H1 (cell line): ENCODE measurements at regions not wholly inside any gene's neighbourhood (a gene's known extent, or its start where the extent isn't known, plus 50 kb on each side); places are given as distances from the start of the nearest gene placed in this dataset.

Source experiments
- CTCF ChIA-PET: fragments of 300-600 bp; sonication (Branson Sonifier 250); formaldehyde crosslinking; loops from one replicate; lab custom pipeline; 2021; ENCODE audit not compliant: partially characterized antibody; lab: Charles Lee
- POLR2A ChIA-PET: fragments of 300-600 bp; sonication (Branson Sonifier 250); formaldehyde crosslinking; loops from one replicate; lab custom pipeline; 2021; ENCODE audit warnings: inconsistent platforms; ENCODE audit not compliant: partially characterized antibody; lab: Charles Lee
- DNase-seq, 2 experiments: peaks; one replicate each; pipeline versions ENCODE4 v3.0.0 to v3.0.0-alpha.2; 2010 to 2022; ENCODE audit warnings: low spot score in 2 of 2, low read depth in 1 of 2, mixed read lengths in 1 of 2
- FAIRE-seq: peaks from 2 replicates; lab custom pipeline; 2011; peaks lifted over from hg19 to GRCh38; lab: Jason Lieb, UNC
- H2AFZ ChIP-seq: 2 replicates; pipeline ENCODE4 v1.8.1; 2012; ENCODE audit warnings: low read length, inconsistent platforms
- H2AK5ac ChIP-seq: 2 replicates; pipeline ENCODE4 v1.6.1; 2013; ENCODE audit warnings: low read depth, low read length
- H2BK120ac ChIP-seq: replicated peaks from 2 replicates; pipeline ENCODE3; 2013; ENCODE audit warnings: low read depth, low read length, inconsistent platforms
- H2BK12ac ChIP-seq: 2 replicates; pipeline ENCODE4 v1.6.1; 2013; ENCODE audit warnings: low read depth, low read length
- H2BK15ac ChIP-seq: 2 replicates; pipeline ENCODE4 v1.6.1; 2013; ENCODE audit warnings: low read length
- H2BK20ac ChIP-seq: 2 replicates; pipeline ENCODE4 v1.6.1; 2013; ENCODE audit warnings: low read length
- H2BK5ac ChIP-seq: 2 replicates; pipeline ENCODE4 v1.6.1; 2013; ENCODE audit warnings: low read depth, low read length
- H3K14ac ChIP-seq: 2 replicates; pipeline ENCODE4 v1.6.1; 2013; ENCODE audit warnings: inconsistent platforms; ENCODE audit not compliant: insufficient read length
- H3K18ac ChIP-seq: 2 replicates; pipeline ENCODE4 v1.6.1; 2013; ENCODE audit warnings: low read length; ENCODE audit errors: extremely low read depth
- H3K23ac ChIP-seq: 2 replicates; pipeline ENCODE4 v1.6.1; 2013; ENCODE audit warnings: inconsistent platforms; ENCODE audit not compliant: insufficient read length
- H3K23me2 ChIP-seq: 2 replicates; pipeline ENCODE4 v1.6.1; 2013; ENCODE audit warnings: low read depth, low read length
- H3K27ac ChIP-seq: 2 replicates; pipeline ENCODE4 v1.6.1; 2011; ENCODE audit warnings: low read depth, low read length, inconsistent platforms
- H3K27me3 ChIP-seq, 4 experiments: replicated peaks in 1 of 4; 1 replicate in 1 of 4; 2 replicates in 3 of 4; pipeline versions ENCODE4 v1.6.1 to v1.8.1; 2011 to 2013; ENCODE audit warnings: low read length in 3 of 4, mild to moderate bottlenecking in 3 of 4, inconsistent platforms in 2 of 4, mixed read lengths in 2 of 4, moderate library complexity in 1 of 4; ENCODE audit not compliant: control insufficient read depth in 3 of 4, insufficient read depth in 3 of 4; ENCODE audit errors: extremely low read depth in 1 of 4
- H3K36me3 ChIP-seq, 4 experiments: 2 replicates each; pipeline versions ENCODE4 v1.6.1 to v1.8.1; 2011 to 2013; ENCODE audit warnings: mild to moderate bottlenecking in 4 of 4, low read length in 3 of 4, moderate library complexity in 2 of 4, control low read depth in 1 of 4, inconsistent platforms in 1 of 4; ENCODE audit not compliant: insufficient read depth in 4 of 4, control insufficient read depth in 2 of 4
- H3K4ac ChIP-seq: replicated peaks from 2 replicates; pipeline ENCODE3; 2013; ENCODE audit warnings: low read length, low read depth, mixed read lengths, inconsistent platforms; ENCODE audit not compliant: insufficient read length
- H3K4me1 ChIP-seq, 4 experiments: replicated peaks in 1 of 4; 1 replicate in 1 of 4; 2 replicates in 3 of 4; pipeline versions ENCODE4 v1.6.1 to v1.8.1; 2011 to 2013; ENCODE audit warnings: low read length in 3 of 4, inconsistent platforms in 2 of 4, mixed read lengths in 1 of 4; ENCODE audit not compliant: insufficient read depth in 4 of 4, control insufficient read depth in 3 of 4
- H3K4me2 ChIP-seq, 2 experiments: 2 replicates each; pipeline versions ENCODE4 v1.6.1 to v1.8.1; 2011 to 2013; ENCODE audit warnings: low read depth in 2 of 2, low read length in 2 of 2, control low read depth in 1 of 2, inconsistent platforms in 1 of 2, mild to moderate bottlenecking in 1 of 2; ENCODE audit not compliant: insufficient read depth in 1 of 2
- H3K4me3 ChIP-seq, 4 experiments: fragments of 200-600, 300-600 bp in 1 of 4; sonication (generic), shearing (Covaris generic), sonication (Bioruptor Twin) in 1 of 4; 2 replicates each; pipeline versions ENCODE4 v1.5.1 to v1.8.1; 2011 to 2016; ENCODE audit warnings: low read length in 4 of 4, low read depth in 3 of 4, control low read depth in 2 of 4, inconsistent platforms in 2 of 4, mild to moderate bottlenecking in 2 of 4, mixed read lengths in 1 of 4, moderate library complexity in 1 of 4; ENCODE audit not compliant: insufficient read depth in 2 of 4; ENCODE audit errors: extremely low read depth in 1 of 4
- H3K56ac ChIP-seq: replicated peaks from 2 replicates; pipeline ENCODE3; 2013; ENCODE audit warnings: low read depth, mild to moderate bottlenecking, mixed read lengths, low read length, inconsistent platforms; ENCODE audit not compliant: insufficient read length
- H3K79me1 ChIP-seq: 2 replicates; pipeline ENCODE4 v1.6.1; 2013; ENCODE audit warnings: low read depth, low read length, control low read depth
- H3K79me2 ChIP-seq, 2 experiments: 2 replicates each; pipeline versions ENCODE4 v1.6.1 to v1.8.1; 2012 to 2013; ENCODE audit warnings: low read length in 2 of 2, mild to moderate bottlenecking in 2 of 2, inconsistent platforms in 1 of 2; ENCODE audit not compliant: insufficient read depth in 2 of 2, control insufficient read depth in 1 of 2
- H3K9ac ChIP-seq, 4 experiments: replicated peaks in 1 of 4; 1 replicate in 1 of 4; 2 replicates in 3 of 4; pipeline versions ENCODE4 v1.6.1 to v1.8.1; 2011 to 2013; ENCODE audit warnings: low read depth in 3 of 4, low read length in 3 of 4, control low read depth in 2 of 4, mild to moderate bottlenecking in 2 of 4, moderate library complexity in 2 of 4, inconsistent platforms in 1 of 4; ENCODE audit errors: extremely low read depth in 1 of 4
- H3K9me3 ChIP-seq, 2 experiments: 2 replicates each; pipeline versions ENCODE4 v1.6.1 to v1.8.1; 2012 to 2013; ENCODE audit warnings: mild to moderate bottlenecking in 2 of 2, moderate library complexity in 2 of 2, control low read depth in 1 of 2, inconsistent platforms in 1 of 2, low read depth in 1 of 2, low read length in 1 of 2, mixed read lengths in 1 of 2; ENCODE audit not compliant: insufficient read depth in 2 of 2
- H4K20me1 ChIP-seq, 2 experiments: replicated peaks in 1 of 2; 2 replicates each; pipeline versions ENCODE3 to v1.8.1; 2011 to 2013; ENCODE audit warnings: inconsistent platforms in 2 of 2, low read length in 2 of 2, mild to moderate bottlenecking in 1 of 2; ENCODE audit not compliant: insufficient read depth in 2 of 2, control insufficient read depth in 1 of 2
- H4K5ac ChIP-seq: 2 replicates; pipeline ENCODE4 v1.6.1; 2013; ENCODE audit warnings: low read length, low read depth, mixed read lengths, inconsistent platforms; ENCODE audit not compliant: insufficient read length
- H4K8ac ChIP-seq: 2 replicates; pipeline ENCODE4 v1.8.0; 2013; ENCODE audit warnings: mild to moderate bottlenecking, moderate library complexity, low read length, inconsistent platforms; ENCODE audit not compliant: insufficient read depth; ENCODE audit errors: extremely low read depth
- H4K91ac ChIP-seq: replicated peaks from 2 replicates; pipeline ENCODE3; 2013; ENCODE audit warnings: low read length, mixed read lengths, inconsistent platforms; ENCODE audit not compliant: insufficient read length
- ATF3 ChIP-seq: IDR thresholded peaks from 2 replicates; pipeline ENCODE4 v1.6.1; 2011; ENCODE audit warnings: low read depth, mild to moderate bottlenecking, low read length; ENCODE audit not compliant: insufficient read depth
- CBX8 ChIP-seq: fragments of 300-800, 300-1000 bp; sonication (generic); IDR thresholded peaks from 2 replicates; pipeline ENCODE4 v1.7.1; 2016; ENCODE audit warnings: low read depth, low read length, borderline replicate concordance
- FOSL1 ChIP-seq: IDR thresholded peaks from 2 replicates; pipeline ENCODE4 v1.6.1; 2011; ENCODE audit warnings: mild to moderate bottlenecking, low read depth, low read length, moderate library complexity; ENCODE audit not compliant: insufficient read depth
- GABPA ChIP-seq: IDR thresholded peaks from 2 replicates; pipeline ENCODE4 v1.6.1; 2011; ENCODE audit warnings: mild to moderate bottlenecking, low read length, moderate library complexity, borderline replicate concordance; ENCODE audit not compliant: insufficient read depth
- JUND ChIP-seq: IDR thresholded peaks from 2 replicates; pipeline ENCODE4 v1.6.1; 2011; ENCODE audit warnings: mild to moderate bottlenecking, improper control_type of control experiment, low read length
- RXRA ChIP-seq: IDR thresholded peaks from 2 replicates; pipeline ENCODE4 v1.6.1; 2011; ENCODE audit warnings: low read depth, mild to moderate bottlenecking, low read length, moderate library complexity; ENCODE audit not compliant: insufficient read depth
- SP2 ChIP-seq: IDR thresholded peaks from 2 replicates; pipeline ENCODE4 v1.6.1; 2012; ENCODE audit warnings: mild to moderate bottlenecking, low read length, inconsistent platforms
- SUZ12 ChIP-seq: fragments of 200-600 bp; sonication (generic); IDR thresholded peaks from 2 replicates; pipeline ENCODE4 v1.6.1; 2012; ENCODE audit warnings: mild to moderate bottlenecking, inconsistent platforms, low read length, moderate library complexity, mixed read lengths
- TEAD4 ChIP-seq: IDR thresholded peaks from 2 replicates; pipeline ENCODE4 v1.6.1; 2012; ENCODE audit warnings: low read depth, low read length, inconsistent platforms, mixed read lengths
- WGBS, 2 experiments: shearing (Covaris generic) in 1 of 2; methylation state at CpG; one replicate each; pipeline versions ENCODE4 v1.1.6 to v1.1.7; 2013 to 2015; ENCODE audit warnings: low lambda C conversion rate in 2 of 2, mixed read lengths in 2 of 2, inconsistent platforms in 1 of 2, low coverage in 1 of 2, missing lambda C conversion rate in 1 of 2; ENCODE audit not compliant: insufficient replicate concordance in 2 of 2, insufficient coverage in 1 of 2, insufficient read length in 1 of 2; ENCODE audit errors: extremely low coverage in 1 of 2, missing lambda C conversion rate in 1 of 2; 5-methylcytosine and 5-hydroxymethylcytosine counted together

DNA sequence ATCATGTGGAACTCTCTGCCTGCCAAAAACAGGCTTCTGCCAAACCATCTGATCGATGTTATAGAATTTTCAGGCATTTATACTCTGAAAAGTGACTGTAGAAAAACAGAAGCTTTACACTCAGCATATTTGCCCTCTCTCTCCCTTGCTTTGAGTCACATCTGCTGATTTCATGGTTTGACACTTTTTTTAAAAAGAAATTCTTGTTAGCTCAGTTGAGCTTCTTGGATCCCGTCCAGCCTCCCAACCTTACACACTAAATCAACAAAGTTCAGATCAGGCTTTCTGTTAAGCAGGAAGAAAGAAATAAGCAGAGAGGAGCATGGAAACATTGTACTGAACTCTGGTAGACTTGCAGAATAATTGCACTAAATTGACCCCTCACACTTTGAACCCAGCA is 193.6 kb upstream of the SEL1L start:
- no peak overlapping the region for H2BK12ac ChIP-seq
- H3K27me3 ChIP-seq: no peaks in the 10 kb centered on the region
- H3K56ac ChIP-seq: no peak overlapping the region
- H2AK5ac ChIP-seq: no peak overlapping the region
- H3K9me3 ChIP-seq: no peaks in the 10 kb centered on the region
- no peak overlapping the region for H3K4ac ChIP-seq
- TF ChIP-seq TEAD4 (no peak), CBX8 (no peak), SP2 (no peak), FOSL1 (no peak), RXRA (no peak), JUND (no peak), ATF3 (no peak), GABPA (no peak), SUZ12 (no peak)
- no peak overlapping the region for H2BK15ac ChIP-seq
- FAIRE-seq: no peak
- ChIA-PET POLR2A (no interaction called here), CTCF (interaction anchor here (1.2 kb wide), 1 partner anchor 17 kb away, joined by 3 read pairs; no protein-coding TSS in a partner anchor)
- H3K27ac ChIP-seq: no peak overlapping the region
- no peak overlapping the region for H3K14ac ChIP-seq
- H2AFZ ChIP-seq: no peak overlapping the region
- H3K79me2 ChIP-seq: no peaks in the 10 kb centered on the region
- no peak overlapping the region for H3K4me2 ChIP-seq
- 91% methylated on average over 2 of the region's 2 CpGs; no CpG with 5 or more reads in 1 of the 2 experiments for WGBS, 2 experiments
- no peak overlapping the region for H2BK120ac ChIP-seq
- H2BK5ac ChIP-seq: no peak overlapping the region
- H3K18ac ChIP-seq: no peak overlapping the region
- no peak overlapping the region for H4K8ac ChIP-seq
- H3K9ac ChIP-seq: no peak overlapping the region
- H4K5ac ChIP-seq: no peak overlapping the region
- DNase-seq: no peak
- H3K4me3 ChIP-seq: no peak overlapping the region
- no peak overlapping the region for H3K23ac ChIP-seq
- H3K79me1 ChIP-seq: no peaks in the 10 kb centered on the region
- no peaks in the 10 kb centered on the region for H3K23me2 ChIP-seq
- H3K4me1 ChIP-seq: no peaks in the 10 kb centered on the region
- no peaks in the 10 kb centered on the region for H4K20me1 ChIP-seq
- H2BK20ac ChIP-seq: no peak overlapping the region
- H3K36me3 ChIP-seq: no peaks in the 10 kb centered on the region
- H4K91ac ChIP-seq: no peak overlapping the region
